Mucosa of descending colon (tissue), 3 donors: ENCODE measurements at regions not wholly inside any gene's neighbourhood (a gene's known extent, or its start where the extent isn't known, plus 50 kb on each side); places are given as distances from the start of the nearest gene placed in this dataset.

ENCODE experiments used
- ATAC-seq: fragments of 200-7000 bp; cut with Tn5 transposase; one replicate; pipeline ENCODE4 v1.9.1; 2020; ENCODE audit warnings: mild to moderate bottlenecking, moderate library complexity
- DNase-seq, 3 donors: peaks; one replicate each; pipeline ENCODE4 v3.0.0-alpha.2; 2020
- H3K36me3 ChIP-seq: fragments of 200-600 bp; one replicate; pipeline ENCODE4 v1.8.0; 2021; ENCODE audit warnings: low read depth, mild to moderate bottlenecking
- H3K4me1 ChIP-seq: fragments of 200-600 bp; one replicate; pipeline ENCODE4 v1.8.0; 2021; ENCODE audit warnings: low read depth, mild to moderate bottlenecking
- H3K4me3 ChIP-seq: fragments of 200-600 bp; one replicate; pipeline ENCODE4 v1.8.0; 2021; ENCODE audit warnings: mild to moderate bottlenecking
- H3K9me3 ChIP-seq: fragments of 200-600 bp; one replicate; pipeline ENCODE4 v1.8.0; 2021; ENCODE audit warnings: mild to moderate bottlenecking
- intact Hi-C, 2 donors: fragments of 100-400 bp; cut with DNase I in 1 of 2; cut with micrococcal nuclease in 1 of 2; formaldehyde crosslinking; loops; one replicate each; pipeline versions ENCODE4 v1.11.0 to v1.11.1; 2022; cut with DNase I, micrococcal nuclease
- TF ChIP-seq, protein P1 (sequence below): fragments of 200-600 bp; IDR thresholded peaks from one replicate; pipeline ENCODE4 v1.8.0; 2022; ENCODE audit warnings: antibody characterized with exemption, mild to moderate bottlenecking
- donor health status: DM: no; HTN: no; CAD: no; lungs with moderate emphysema.
- donor health status: DM: no; HTN: no; CAD: no.
- donor health status: DM: no; HTN: yes; CAD: no.

DNA sequence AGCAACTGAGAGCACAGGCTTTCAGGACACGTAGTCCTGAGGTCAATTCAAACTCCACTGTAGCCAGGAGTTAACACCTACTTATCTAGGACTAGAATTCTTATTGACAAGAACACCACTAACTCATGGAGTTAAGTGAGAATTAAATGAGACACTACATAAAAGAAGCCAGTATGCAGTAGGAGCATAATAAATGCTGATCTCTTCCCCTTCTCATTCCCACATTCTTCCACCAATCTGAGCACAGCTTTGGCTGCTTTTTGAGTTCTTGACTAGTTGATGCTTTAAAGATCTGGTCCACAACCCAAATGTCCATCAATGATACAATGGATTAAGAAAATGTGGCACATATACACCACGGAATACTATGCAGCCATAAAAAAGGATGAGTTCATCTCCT, 55.2 kb downstream of the TTC32 start:
- intact Hi-C loops = no loop called here
- Histone ChIP-seq H3K9me3 (no peaks in the 10 kb centered on the region), H3K4me1 (no peaks in the 10 kb centered on the region), H3K36me3 (no peaks in the 10 kb centered on the region), H3K4me3 (no peak overlapping the region)
- TF ChIP-seq, protein P1, sequence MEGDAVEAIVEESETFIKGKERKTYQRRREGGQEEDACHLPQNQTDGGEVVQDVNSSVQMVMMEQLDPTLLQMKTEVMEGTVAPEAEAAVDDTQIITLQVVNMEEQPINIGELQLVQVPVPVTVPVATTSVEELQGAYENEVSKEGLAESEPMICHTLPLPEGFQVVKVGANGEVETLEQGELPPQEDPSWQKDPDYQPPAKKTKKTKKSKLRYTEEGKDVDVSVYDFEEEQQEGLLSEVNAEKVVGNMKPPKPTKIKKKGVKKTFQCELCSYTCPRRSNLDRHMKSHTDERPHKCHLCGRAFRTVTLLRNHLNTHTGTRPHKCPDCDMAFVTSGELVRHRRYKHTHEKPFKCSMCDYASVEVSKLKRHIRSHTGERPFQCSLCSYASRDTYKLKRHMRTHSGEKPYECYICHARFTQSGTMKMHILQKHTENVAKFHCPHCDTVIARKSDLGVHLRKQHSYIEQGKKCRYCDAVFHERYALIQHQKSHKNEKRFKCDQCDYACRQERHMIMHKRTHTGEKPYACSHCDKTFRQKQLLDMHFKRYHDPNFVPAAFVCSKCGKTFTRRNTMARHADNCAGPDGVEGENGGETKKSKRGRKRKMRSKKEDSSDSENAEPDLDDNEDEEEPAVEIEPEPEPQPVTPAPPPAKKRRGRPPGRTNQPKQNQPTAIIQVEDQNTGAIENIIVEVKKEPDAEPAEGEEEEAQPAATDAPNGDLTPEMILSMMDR = no peak
- DNase-seq = no peak
- no peak for ATAC-seq

DNA sequence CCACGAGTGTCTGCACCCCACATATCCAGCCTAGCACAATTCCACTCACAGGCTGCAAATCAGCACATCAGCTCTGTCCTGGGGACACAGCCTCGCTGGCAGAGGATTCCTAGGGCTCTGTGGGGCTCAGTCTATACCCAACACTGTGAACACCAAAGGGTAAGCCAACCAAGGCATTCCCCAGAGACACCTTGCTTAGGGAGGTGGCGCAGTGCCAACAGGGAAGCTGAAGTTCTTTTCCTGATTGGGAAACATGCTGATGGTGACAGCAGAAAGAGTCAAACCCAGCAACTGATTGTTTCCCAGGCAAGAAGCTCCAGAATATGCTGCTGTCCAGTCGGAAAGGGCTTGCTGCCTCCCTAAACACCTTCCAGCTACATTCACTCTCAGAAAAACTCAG, 55.8 kb downstream of the TTC32 start:
- H3K36me3 ChIP-seq = no peaks in the 10 kb centered on the region
- TF ChIP-seq, protein P1 = no peak
- DNase-seq (no peak), ATAC-seq (no peak)
- no peaks in the 10 kb centered on the region for H3K9me3 ChIP-seq
- H3K4me1 ChIP-seq = no peaks in the 10 kb centered on the region
- no peak overlapping the region for H3K4me3 ChIP-seq
- intact Hi-C loops = no loop called here

DNA sequence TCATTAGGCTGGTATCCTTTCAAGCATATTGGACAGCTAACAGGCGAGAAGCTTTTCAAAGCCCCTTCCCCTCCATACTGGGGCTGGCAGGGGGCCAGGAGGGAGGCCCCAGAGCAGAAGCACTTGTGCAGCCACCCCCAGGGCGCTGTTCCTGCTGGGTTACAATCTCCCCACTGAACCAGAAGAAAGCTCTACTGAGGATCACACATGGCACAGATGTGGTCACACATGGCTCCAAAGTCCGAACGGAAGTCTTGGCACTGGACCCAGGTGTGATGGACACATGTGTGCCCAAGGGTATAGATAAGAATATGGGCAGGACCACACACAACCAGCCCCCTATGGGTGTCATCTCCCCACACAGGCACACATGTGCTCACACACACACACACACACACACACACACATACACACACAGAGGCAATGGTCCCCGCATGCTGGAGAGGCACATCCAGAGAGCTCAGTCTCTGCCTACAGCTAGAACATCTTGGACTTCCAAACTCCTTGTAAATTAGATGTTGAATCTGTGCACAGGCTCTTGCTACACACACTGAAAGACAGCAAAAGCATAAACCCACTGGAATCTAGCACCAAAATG, 56.4 kb downstream of the TTC32 start:
- no peaks in the 10 kb centered on the region for H3K9me3 ChIP-seq
- H3K4me1 ChIP-seq = no peaks in the 10 kb centered on the region
- H3K36me3 ChIP-seq = no peaks in the 10 kb centered on the region
- TF ChIP-seq, protein P1 = no peak
- DNase-seq = no peak
- no peak for ATAC-seq
- no peak overlapping the region for H3K4me3 ChIP-seq
- intact Hi-C loops = no loop called here

DNA sequence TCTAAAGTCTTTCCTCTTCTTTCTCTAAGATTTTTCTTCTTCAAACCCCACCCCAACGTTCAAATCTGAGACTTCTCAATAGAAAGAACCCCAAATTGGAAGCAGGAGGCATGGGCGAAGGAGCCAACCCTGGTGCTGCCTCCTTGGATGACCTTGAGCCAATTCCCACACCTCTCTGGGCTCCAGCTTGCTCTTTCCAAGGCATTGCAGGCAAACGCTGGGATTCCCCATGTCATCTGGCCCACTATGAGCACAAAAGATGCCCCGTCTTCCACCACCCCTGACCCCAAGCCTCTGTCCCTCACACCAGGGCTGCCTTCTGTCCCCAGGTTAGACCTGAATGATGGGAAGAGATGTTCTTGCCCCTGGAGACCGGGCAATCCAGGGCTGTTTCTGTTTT, 57.0 kb downstream of the TTC32 start:
- no peaks in the 10 kb centered on the region for H3K4me1 ChIP-seq
- ATAC-seq (no peak), DNase-seq (no peak)
- TF ChIP-seq, protein P1 = no peak
- intact Hi-C loops = no loop called here
- H3K9me3 ChIP-seq = no peaks in the 10 kb centered on the region
- H3K4me3 ChIP-seq = no peak overlapping the region
- no peaks in the 10 kb centered on the region for H3K36me3 ChIP-seq

DNA sequence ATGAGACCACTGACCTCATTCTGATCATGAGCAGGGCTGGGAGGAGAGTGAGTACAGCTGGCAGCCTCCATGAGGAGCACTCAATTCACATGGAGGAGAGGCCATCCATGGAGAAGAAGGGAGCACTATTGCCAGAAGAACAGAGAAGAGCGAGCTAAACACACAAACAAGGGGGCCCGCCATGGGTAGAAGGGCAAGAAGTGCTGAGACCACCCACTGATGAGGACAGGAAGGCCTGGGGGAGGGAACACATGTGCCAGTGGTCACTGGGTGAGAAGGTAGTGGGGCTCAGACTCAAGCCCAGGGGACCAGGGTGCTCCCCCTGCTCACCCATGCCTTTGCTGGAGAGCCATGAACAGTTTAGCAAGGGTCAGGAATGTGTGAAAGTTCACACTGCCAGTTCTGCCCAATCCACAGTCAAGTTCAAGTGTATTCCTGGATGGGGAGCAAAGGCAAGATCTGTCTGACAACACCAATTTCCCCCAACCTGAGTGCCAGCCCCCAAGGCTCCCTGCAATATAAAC, 57.7 kb downstream of the TTC32 start:
- no peaks in the 10 kb centered on the region for H3K36me3 ChIP-seq
- intact Hi-C loops = no loop called here
- H3K4me3 ChIP-seq = no peak overlapping the region
- TF ChIP-seq, protein P1 = no peak
- H3K9me3 ChIP-seq = no peaks in the 10 kb centered on the region
- H3K4me1 ChIP-seq = no peaks in the 10 kb centered on the region
- ATAC-seq (no peak), DNase-seq (no peak)
